ENCODE measurements at regions not wholly inside any gene's neighbourhood (a gene's known extent, or its start where the extent isn't known, plus 50 kb on each side); places are given as distances from the start of the nearest gene placed in this dataset.

DNA sequence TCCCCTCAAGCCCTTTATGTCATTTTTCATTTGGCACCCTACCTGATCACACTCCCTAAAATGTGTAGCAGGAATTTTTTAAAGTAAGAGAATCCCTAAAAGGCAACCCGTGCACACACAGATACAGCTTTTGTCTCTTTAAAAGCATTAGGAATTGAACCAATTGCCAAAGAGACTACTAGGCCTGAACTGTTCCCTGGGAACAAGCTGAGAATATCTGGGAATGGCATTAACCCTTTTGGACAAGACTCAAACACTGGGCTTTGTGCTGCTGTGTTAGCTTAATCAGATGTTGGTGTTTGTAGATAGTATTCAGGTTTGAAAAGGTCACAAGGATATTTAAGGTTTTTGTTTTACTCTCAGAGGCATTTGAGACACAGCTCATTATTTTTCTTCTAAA lies 414.4 kb upstream of the PDZRN3 start:
- Histone ChIP-seq H4K20me1 (ENCODE audit: insufficient read depth) (no peaks in the 10 kb centered on the region), H3F3A (ENCODE audit: insufficient read depth, low read depth) (no peaks in the 10 kb centered on the region), H3K4me2 (no peak overlapping the region), H2AFZ (no peak overlapping the region), H3K4me3 (no peak overlapping the region), H3K9me3 (ENCODE audit: insufficient read depth, low read depth) (no peaks in the 10 kb centered on the region), H3K27me3 (ENCODE audit: insufficient read depth, low read depth) (no peaks in the 10 kb centered on the region), H3K4me1 (replicated peaks; ENCODE audit: insufficient read depth) (no peaks in the 10 kb centered on the region), H3K36me3 (ENCODE audit: low read depth) (no peaks in the 10 kb centered on the region), H3K27ac (no peak overlapping the region), H3K9me2 (ENCODE audit: insufficient read depth) (no peaks in the 10 kb centered on the region), H3K79me2 (ENCODE audit: low read depth) (no peaks in the 10 kb centered on the region)
- intact Hi-C loops (cut with micrococcal nuclease; ENCODE audit: unreplicated experiment), result no loop called here
- no TSS peak for BruUV-seq (replicated peaks)
- ChIA-PET POLR2A (ENCODE audit: unreplicated experiment) (no interaction called here), CTCF (no interaction called here)
- TF ChIP-seq, protein P1, sequence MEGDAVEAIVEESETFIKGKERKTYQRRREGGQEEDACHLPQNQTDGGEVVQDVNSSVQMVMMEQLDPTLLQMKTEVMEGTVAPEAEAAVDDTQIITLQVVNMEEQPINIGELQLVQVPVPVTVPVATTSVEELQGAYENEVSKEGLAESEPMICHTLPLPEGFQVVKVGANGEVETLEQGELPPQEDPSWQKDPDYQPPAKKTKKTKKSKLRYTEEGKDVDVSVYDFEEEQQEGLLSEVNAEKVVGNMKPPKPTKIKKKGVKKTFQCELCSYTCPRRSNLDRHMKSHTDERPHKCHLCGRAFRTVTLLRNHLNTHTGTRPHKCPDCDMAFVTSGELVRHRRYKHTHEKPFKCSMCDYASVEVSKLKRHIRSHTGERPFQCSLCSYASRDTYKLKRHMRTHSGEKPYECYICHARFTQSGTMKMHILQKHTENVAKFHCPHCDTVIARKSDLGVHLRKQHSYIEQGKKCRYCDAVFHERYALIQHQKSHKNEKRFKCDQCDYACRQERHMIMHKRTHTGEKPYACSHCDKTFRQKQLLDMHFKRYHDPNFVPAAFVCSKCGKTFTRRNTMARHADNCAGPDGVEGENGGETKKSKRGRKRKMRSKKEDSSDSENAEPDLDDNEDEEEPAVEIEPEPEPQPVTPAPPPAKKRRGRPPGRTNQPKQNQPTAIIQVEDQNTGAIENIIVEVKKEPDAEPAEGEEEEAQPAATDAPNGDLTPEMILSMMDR (conservative IDR thresholded peaks at IDR 0.05), result no peak
- no peak for TF ChIP-seq EZH2 (IDR thresholded peaks at IDR 0.05; ENCODE audit: low read depth)
- no peak for DNase-seq

DNA sequence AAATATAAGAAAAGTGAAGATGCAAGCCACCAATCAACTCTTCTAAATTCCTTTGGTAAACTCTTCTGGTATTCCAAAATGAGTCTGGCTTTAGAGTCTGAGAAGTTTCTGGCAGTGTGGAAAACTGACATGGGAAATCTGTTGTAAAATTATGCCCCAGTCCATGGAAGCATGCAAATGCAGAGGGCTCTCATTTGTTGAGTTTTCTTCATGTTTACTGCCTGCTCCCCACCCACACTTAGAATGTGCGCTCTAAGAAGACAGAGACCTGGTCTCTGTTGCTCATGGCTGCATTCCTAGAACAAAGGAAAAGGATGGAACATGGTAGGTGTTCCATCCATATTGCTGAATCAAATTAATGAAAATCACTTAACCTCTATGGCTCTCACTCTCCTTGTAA lies 411.8 kb upstream of the PDZRN3 start:
- no peaks in the 10 kb centered on the region for H3K9me3 ChIP-seq (ENCODE audit: insufficient read depth, low read depth)
- ChIA-PET POLR2A (ENCODE audit: unreplicated experiment) (no interaction called here), CTCF (no interaction called here)
- H3K27ac ChIP-seq, result no peak overlapping the region
- no peaks in the 10 kb centered on the region for H3K36me3 ChIP-seq (ENCODE audit: low read depth)
- intact Hi-C loops (cut with micrococcal nuclease; ENCODE audit: unreplicated experiment), result no loop called here
- no peak for DNase-seq
- H3K27me3 ChIP-seq (ENCODE audit: insufficient read depth, low read depth), result no peaks in the 10 kb centered on the region
- H3K79me2 ChIP-seq (ENCODE audit: low read depth), result no peaks in the 10 kb centered on the region
- no peaks in the 10 kb centered on the region for H3K9me2 ChIP-seq (ENCODE audit: insufficient read depth)
- no peak overlapping the region for H3K4me2 ChIP-seq
- no TSS peak for BruUV-seq (replicated peaks)
- TF ChIP-seq, protein P1 (conservative IDR thresholded peaks at IDR 0.05), result no peak
- TF ChIP-seq EZH2 (IDR thresholded peaks at IDR 0.05; ENCODE audit: low read depth), result no peak
- H3K4me3 ChIP-seq, result no peak overlapping the region
- H3K4me1 ChIP-seq (replicated peaks; ENCODE audit: insufficient read depth), result no peaks in the 10 kb centered on the region
- H4K20me1 ChIP-seq (ENCODE audit: insufficient read depth), result no peaks in the 10 kb centered on the region
- H3F3A ChIP-seq (ENCODE audit: insufficient read depth, low read depth), result no peaks in the 10 kb centered on the region
- no peak overlapping the region for H2AFZ ChIP-seq

DNA sequence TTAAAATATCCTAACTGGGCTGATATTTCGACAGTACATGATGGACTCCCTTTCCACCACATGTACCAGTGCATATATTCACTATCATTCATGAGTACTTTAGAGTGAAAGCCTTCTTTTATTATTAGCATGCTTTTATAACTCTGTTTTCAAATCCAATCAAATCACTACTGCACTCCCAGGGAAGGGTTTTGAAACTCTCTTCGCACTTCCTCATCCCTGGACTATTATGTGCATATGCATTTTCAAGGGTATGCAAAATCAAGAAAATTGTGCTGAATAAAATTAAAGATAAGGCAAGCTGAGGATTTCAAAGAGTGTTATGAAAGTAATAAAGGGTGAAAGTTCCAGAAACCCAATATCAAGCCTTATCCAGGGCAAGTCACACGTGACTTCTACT lies 411.4 kb upstream of the PDZRN3 start:
- no peak for DNase-seq
- Histone ChIP-seq H3F3A (ENCODE audit: insufficient read depth, low read depth) (no peaks in the 10 kb centered on the region), H4K20me1 (ENCODE audit: insufficient read depth) (no peaks in the 10 kb centered on the region), H3K4me2 (no peak overlapping the region), H3K36me3 (ENCODE audit: low read depth) (no peaks in the 10 kb centered on the region), H3K4me1 (replicated peaks; ENCODE audit: insufficient read depth) (no peaks in the 10 kb centered on the region), H3K27me3 (ENCODE audit: insufficient read depth, low read depth) (no peaks in the 10 kb centered on the region), H3K4me3 (no peak overlapping the region), H3K9me3 (ENCODE audit: insufficient read depth, low read depth) (no peaks in the 10 kb centered on the region), H3K9me2 (ENCODE audit: insufficient read depth) (no peaks in the 10 kb centered on the region), H3K27ac (no peak overlapping the region), H3K79me2 (ENCODE audit: low read depth) (no peaks in the 10 kb centered on the region), H2AFZ (no peak overlapping the region)
- intact Hi-C loops (cut with micrococcal nuclease; ENCODE audit: unreplicated experiment), result no loop called here
- CTCF ChIA-PET, result no interaction called here
- POLR2A ChIA-PET (ENCODE audit: unreplicated experiment), result no interaction called here
- no TSS peak for BruUV-seq (replicated peaks)
- TF ChIP-seq, protein P1 (conservative IDR thresholded peaks at IDR 0.05), result no peak
- TF ChIP-seq EZH2 (IDR thresholded peaks at IDR 0.05; ENCODE audit: low read depth), result no peak

All from PC-9 (cell line).